ENCODE measurements at regions not wholly inside any gene's neighbourhood (a gene's known extent, or its start where the extent isn't known, plus 50 kb on each side); places are given as distances from the start of the nearest gene placed in this dataset.

GRCh38 chr5:44659334-44659733 is 149.4 kb upstream of the MRPS30 start:
- DNase-seq = no peak

- DNase-seq = no peak
These were observed 156.1 kb upstream of the MRPS30 start for GRCh38 chr5:44652674-44653073.

DNA sequence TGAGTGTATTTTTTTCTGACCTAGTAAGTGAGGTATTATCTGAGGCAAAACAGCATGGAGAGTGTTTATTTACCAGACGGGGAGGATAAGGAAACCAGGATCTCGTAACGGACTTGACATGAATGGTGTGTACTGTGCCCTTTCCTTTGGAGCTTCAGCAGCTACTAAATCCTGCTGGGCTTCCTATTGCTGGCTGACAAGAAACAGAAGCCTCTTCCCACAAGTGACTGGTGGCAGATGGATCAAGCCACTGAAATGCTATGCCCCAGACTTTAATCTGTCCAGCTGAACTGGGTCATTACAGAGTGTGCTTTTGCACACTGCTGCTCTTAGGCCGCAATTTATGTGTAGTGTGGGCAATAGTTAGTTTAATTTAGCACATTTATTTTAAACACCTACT is 162.7 kb upstream of the MRPS30 start:
- DNase-seq = no peak

DNA sequence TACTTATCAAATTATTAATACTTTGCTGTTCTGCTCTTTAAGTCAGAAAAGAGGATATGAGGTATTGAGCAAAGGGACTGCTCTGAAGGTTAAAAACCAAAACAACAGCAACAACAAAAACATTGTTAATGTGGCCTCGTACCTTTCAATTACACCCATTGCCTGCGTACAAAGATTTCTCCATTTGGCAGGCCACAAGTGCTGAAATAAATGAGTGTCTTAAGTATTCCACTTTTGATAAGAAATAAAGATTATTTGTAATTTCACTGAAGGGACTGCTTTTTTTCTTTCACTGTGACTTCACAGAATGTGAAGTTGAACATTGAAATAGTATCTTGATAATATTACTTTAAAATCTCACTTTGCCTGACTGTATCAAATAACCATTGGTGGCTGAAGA is 163.2 kb upstream of the MRPS30 start:
- DNase-seq = no peak

DNA sequence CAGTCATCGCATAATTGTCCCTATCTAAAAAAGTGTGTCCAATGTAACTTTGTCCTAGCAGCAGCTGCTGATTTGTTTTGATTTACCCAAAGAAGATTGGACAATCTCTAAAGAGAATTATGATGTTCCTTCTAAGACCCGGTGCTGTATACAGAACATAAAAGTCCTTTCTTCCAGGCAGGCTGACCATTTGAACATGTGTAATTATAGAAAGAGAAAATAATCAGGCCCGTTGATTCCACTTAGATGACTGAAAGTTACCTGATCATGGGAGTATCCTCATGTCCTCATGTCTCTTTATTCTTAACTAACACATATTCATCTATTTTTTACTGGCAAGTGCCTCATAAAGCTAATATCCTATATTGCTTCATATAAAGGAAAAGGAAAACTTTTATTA is 164.1 kb upstream of the MRPS30 start:
- no peak for DNase-seq

DNA sequence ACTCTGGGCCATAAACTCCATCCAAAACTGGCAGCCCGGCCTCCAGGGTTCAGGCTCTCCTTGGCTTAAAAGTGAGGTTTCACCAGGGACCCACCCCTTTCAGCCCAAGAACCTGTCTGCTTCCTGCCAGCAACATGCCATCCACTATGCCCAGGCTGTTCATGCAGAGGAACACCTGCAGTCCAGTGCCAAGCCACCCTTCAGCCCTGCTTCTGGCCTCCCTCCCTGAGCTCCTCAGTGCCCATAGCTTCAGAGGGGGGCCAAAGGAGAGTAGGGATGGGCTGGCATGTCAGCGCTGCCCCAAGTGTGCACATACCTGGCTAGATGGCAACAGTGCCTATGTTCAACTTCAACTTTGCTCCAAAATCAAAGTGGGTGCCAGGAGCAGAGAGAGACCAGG is 166.9 kb upstream of the MRPS30 start:
- DNase-seq = no peak

DNA sequence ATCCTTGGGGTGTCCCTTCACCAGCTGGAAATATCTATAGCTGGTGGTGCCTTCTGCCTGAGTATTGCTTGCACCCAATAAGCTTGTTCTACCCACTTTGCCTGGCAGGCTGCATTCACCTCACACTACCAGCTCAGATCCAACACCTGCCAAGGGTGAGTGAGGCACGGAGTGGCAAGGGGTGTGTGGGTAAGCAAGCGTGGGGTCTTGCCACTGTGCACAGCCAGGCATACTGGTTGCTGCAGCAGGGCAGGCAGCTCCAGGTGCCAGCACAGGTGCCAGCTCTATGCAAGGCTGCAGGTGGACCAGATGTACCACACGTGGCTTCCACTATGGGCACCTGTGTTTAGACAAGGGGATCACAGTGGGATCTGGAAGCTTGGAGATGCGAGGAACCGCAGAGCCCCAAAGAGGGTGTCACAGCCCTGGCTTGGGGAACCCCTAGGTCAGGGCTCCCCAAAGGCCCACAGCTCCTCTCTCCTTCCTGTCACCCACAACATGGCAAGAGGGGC is 167.7 kb upstream of the MRPS30 start:
- no peak for DNase-seq

DNA sequence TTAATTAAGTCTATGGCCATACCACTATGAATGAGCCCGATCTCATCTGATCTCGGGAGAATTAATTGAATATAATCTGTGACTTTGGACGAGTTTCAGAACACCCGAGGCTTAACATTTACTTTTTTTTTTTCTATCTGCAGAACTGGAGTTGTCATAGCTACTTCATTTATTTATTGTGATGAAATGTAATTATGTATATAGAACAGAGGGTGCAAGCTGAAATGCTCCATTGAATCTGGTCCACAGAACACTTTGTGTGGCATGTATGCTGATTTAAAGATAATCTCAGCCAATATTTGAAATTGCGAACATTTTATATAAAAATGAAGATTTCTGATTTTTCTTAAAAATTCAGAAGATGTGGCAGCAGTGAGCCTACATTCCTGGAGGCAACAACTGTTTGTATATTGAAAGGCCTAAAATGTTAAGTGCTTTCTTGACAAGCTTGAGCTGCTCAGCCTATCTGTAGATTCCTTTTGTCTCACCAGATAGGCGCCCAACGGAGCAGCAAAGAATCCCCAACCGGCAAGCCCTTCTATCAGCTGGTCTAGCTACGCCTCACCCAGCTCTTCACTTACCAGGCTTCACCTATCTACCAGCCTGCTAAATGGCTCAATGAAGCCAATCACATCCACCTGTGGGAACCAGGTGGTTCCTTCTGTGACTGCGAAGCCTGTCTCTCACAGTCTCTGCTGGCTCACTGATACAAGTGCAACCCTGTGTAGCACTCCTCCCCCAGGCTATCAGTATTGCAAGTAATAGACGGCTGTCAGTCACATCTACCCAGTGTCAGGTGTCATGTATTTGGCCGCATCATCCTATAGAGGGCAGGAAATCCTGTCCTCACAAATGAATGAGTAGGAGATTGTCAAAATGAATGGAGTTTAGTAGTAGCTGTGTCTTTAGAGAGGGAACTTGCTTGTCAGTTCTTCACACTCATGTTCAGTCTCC is 170.6 kb upstream of the MRPS30 start:
- DNase-seq = no peak

DNA sequence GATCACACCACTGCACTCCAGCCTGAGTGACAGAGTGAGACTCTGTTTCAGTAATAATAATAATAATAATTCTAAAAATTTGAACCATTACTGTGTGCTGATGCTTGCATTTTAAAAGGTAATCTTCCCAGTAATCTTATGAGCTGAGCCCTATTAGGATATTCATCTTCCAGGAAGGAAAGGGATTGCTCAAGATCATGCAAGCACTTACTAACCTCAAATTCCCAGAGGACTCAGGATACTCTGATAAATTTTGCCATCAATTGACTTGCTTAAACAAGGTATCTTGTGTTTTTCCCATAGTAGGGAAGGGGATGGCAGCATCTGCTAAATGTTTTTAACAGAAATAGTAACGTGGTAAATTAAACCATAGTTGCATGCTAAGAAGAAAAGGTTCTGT is 176.4 kb upstream of the MRPS30 start:
- no peak for DNase-seq

DNA sequence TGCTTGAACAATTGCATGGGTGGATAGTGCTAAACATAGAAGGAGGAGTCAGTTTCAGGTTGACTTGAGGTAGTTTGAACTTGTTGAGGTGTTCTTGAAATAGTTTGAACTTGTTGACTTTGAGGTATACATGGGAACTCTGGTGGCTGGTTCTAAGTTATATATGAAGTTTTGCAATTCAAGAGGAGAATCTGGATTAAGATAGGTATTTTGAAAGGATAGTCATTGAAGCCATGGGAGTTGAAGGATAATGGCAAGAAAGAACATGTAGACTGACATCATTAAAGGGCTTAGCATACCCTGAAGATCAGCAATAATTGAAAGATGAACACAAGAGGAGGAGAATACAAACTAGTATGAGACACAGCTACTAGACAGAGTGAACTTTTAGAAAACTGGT is 181.9 kb upstream of the MRPS30 start:
- DNase-seq = no peak

- DNase-seq = no peak
These were observed 186.4 kb upstream of the MRPS30 start for GRCh38 chr5:44622331-44622730.

GRCh38 chr5:44619875-44620610 is 188.7 kb upstream of the MRPS30 start:
- no peak for DNase-seq

- DNase-seq = no peak
These were observed 193.9 kb upstream of the MRPS30 start for GRCh38 chr5:44614845-44615244.

GRCh38 chr5:44613936-44614335 is 194.8 kb upstream of the MRPS30 start:
- DNase-seq = no peak

DNA sequence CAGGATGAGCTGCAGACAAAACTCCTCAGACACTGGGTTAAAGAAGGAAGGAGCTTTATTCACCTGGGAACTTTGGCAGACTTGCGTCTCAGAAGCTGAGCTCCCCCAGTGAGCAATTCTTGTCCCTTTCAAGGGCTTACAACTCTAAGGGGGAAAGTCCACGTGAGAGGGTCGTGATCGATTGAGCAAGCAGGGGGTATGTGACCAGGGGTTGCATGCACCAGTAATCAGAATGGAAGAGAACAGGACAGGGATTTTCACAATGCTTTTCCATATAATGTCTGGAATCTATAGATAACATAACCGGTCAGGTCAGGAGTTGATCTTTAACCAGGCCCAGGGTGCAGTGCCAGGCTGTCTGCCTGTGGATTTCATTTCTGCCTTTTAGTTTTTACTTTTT is 202.8 kb upstream of the MRPS30 start:
- DNase-seq = no peak

GRCh38 chr5:44603496-44604272 is 205.1 kb upstream of the MRPS30 start:
- no peak for DNase-seq

DNA sequence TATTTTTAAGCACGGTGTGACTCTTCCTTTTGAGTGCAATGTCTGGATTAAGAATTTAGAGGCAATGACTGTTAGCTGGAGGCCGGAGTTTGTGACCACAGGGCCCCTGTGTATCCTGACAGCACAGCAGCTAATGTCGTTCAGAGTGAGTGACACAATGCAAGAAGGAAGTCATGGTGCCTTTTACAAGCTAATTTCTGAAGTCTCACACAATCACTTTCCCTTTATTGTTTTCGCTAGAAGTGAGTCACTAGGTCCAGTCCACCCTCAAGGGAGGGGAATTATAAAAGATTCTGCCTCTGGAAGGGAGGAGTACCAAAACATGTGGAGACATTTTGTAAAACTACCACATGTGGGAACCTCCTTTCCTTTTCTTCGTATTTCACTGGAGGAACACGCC is 185.5 kb upstream of the FGF10 start:
- DNase-seq = no peak

DNA sequence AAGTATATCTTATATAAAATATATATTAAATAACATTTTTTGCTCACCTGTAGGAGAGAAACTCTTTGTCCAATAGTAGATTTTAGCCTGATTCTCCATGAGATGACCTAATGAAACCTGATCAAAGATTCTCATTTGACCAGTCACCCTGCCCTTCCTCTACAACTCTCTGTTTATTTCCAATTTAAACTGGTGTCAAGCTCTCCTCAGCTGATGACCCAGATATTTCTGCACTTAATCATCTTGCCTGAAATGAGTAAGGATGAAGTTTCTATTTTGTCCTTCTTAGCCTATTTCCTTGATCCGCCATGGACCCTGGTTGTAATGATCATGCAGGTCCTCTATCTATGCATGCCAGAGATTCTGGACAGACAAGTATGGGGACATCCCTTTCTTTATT is 179.3 kb upstream of the FGF10 start:
- DNase-seq = no peak

DNA sequence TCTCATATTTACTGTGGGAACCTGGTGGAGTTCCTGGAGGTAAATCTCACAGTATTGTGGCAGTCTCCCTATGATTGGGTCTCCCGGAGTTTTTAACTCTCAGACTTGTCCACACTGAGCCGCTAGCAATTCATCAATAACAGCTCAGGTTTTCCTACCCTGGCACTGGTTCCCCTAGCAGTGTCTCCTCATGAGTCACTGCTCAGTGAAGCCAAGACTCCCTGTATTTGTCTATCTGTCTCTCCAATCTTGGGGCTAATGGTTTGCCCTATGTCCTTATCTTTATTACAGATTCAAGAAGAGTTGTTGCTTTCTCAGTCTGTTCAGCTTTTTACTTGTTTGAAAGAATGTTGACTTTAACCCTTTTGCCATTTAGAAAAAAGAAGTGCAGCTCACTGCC is 176.7 kb upstream of the FGF10 start:
- no peak for DNase-seq

- DNase-seq = no peak
These were observed 176.1 kb upstream of the FGF10 start for GRCh38 chr5:44565360-44565759.

GRCh38 chr5:44546286-44546685 is 157.1 kb upstream of the FGF10 start:
- DNase-seq = no peak

- DNase-seq = no peak
These were observed 154.3 kb upstream of the FGF10 start for GRCh38 chr5:44543511-44543910.

- no peak for DNase-seq
These were observed 153.2 kb upstream of the FGF10 start for GRCh38 chr5:44542470-44542869.

GRCh38 chr5:44539602-44539919 is 150.3 kb upstream of the FGF10 start:
- DNase-seq = no peak
